ENCODE measurements at regions not wholly inside any gene's neighbourhood (a gene's known extent, or its start where the extent isn't known, plus 50 kb on each side); places are given as distances from the start of the nearest gene placed in this dataset.
"Not testable (repeated sequence)": the region's sequence is repeated elsewhere in the genome, so short reads cannot be mapped to it uniquely, and the experiment has no call there.

- H4K20me1 ChIP-seq (ENCODE audit: insufficient read depth) = no peaks in the 10 kb centered on the region
- H3K79me2 ChIP-seq (ENCODE audit: insufficient read depth, low read length) = no peaks in the 10 kb centered on the region
- BruUV-seq (replicated peaks) = no TSS peak
- no peak overlapping the region for H3K4me3 ChIP-seq (replicated peaks in 1 of 2; ENCODE audit: low read depth in 1 of 2, low read length in 2 of 2)
- no peak overlapping the region for H3K9ac ChIP-seq (ENCODE audit: low read length)
- TF ChIP-seq ELF1 (IDR thresholded peaks at IDR 0.05; ENCODE audit: borderline replicate concordance, low read depth) (no peak), SRF (IDR thresholded peaks at IDR 0.05; ENCODE audit: low read depth) (no peak), FOSL1 (IDR thresholded peaks at IDR 0.05; ENCODE audit: low read depth) (no peak), EGR1 (IDR thresholded peaks at IDR 0.05; ENCODE audit: low read depth) (no peak), YY1 (IDR thresholded peaks at IDR 0.05; ENCODE audit: extremely low read depth, insufficient replicate concordance, low read depth, low read length) (no peak), MAX (IDR thresholded peaks at IDR 0.05) (no peak), SP1 (IDR thresholded peaks at IDR 0.05; ENCODE audit: low read depth) (no peak), TCF7L2 (IDR thresholded peaks at IDR 0.05; ENCODE audit: borderline replicate concordance, extremely low read depth, insufficient read depth, insufficient read length) (no peak), ZBTB33 (IDR thresholded peaks at IDR 0.05; ENCODE audit: extremely low read depth, insufficient replicate concordance, low read length) (no peak), POLR2A (IDR thresholded peaks at IDR 0.05; ENCODE audit: borderline replicate concordance, extremely low read depth, insufficient read depth, insufficient read length) (no peak), ATF3 (IDR thresholded peaks at IDR 0.05) (no peak), EZH2phosphoT487 (IDR thresholded peaks at IDR 0.05; ENCODE audit: borderline replicate concordance) (no peak), CEBPB (IDR thresholded peaks at IDR 0.05; ENCODE audit: low read depth) (no peak), EZH2 (IDR thresholded peaks at IDR 0.05) (no peak), CBX3 (IDR thresholded peaks at IDR 0.05; ENCODE audit: low read depth) (no peak), JUND (IDR thresholded peaks at IDR 0.05) (no peak), ZFX (IDR thresholded peaks at IDR 0.05) (no peak)
- H3K27ac ChIP-seq (ENCODE audit: low read depth, low read length) = no peak overlapping the region
- no peaks in the 10 kb centered on the region for H3K9me2 ChIP-seq (ENCODE audit: insufficient read depth)
- H2AFZ ChIP-seq (ENCODE audit: low read depth, low read length, poor library complexity, severe bottlenecking) = no peak overlapping the region
- no peak for DNase-seq (ENCODE audit: low read depth, low spot score)
- intact Hi-C loops (cut with micrococcal nuclease) = no loop called here
- no peaks in the 10 kb centered on the region for H3K27me3 ChIP-seq (ENCODE audit: insufficient read depth, low read length)
- no peaks in the 10 kb centered on the region for H3K36me3 ChIP-seq (ENCODE audit: control insufficient read depth in 1 of 2, insufficient read depth in 2 of 2, low read length in 2 of 2)
- ChIA-PET CTCF (no interaction called here), RAD21 (ENCODE audit: low non-redundant PET in 1 of 2, low total read pairs in 2 of 2, uncharacterized antibody in 2 of 2, unreplicated experiment in 2 of 2) (no interaction called here), POLR2A (no interaction called here)
- no peaks in the 10 kb centered on the region for H3K4me1 ChIP-seq (ENCODE audit: control insufficient read depth in 1 of 2, insufficient read depth in 2 of 2, low read length in 2 of 2)
- no peaks in the 10 kb centered on the region for H3K9me3 ChIP-seq (ENCODE audit: control insufficient read depth in 1 of 2, insufficient read depth in 1 of 2, low read depth in 1 of 2, low read length in 2 of 2)
- ATAC-seq = no peak
- H3K4me2 ChIP-seq (ENCODE audit: low read length) = no peak overlapping the region
These were observed 1025.5 kb downstream of the RPA4 start for GRCh38 chrX:97909245-97909644.

GRCh38 chrX:97915390-97915789, 1031.7 kb downstream of the RPA4 start:
- not testable (repeated sequence) for BruUV-seq (replicated peaks)

More at GRCh38 chrX:97915390-97915789, 1031.7 kb downstream of the RPA4 start:
- H3K79me2 ChIP-seq (ENCODE audit: insufficient read depth, low read length); H3K4me1 ChIP-seq (ENCODE audit: control insufficient read depth in 1 of 2, insufficient read depth in 2 of 2, low read length in 2 of 2); RAD21 ChIA-PET (ENCODE audit: low non-redundant PET in 1 of 2, low total read pairs in 2 of 2, uncharacterized antibody in 2 of 2, unreplicated experiment in 2 of 2); H3K9me3 ChIP-seq (ENCODE audit: control insufficient read depth in 1 of 2, insufficient read depth in 1 of 2, low read depth in 1 of 2, low read length in 2 of 2); CTCF ChIA-PET; intact Hi-C loops (cut with micrococcal nuclease); DNase-seq (ENCODE audit: low read depth, low spot score); H3K36me3 ChIP-seq (ENCODE audit: control insufficient read depth in 1 of 2, insufficient read depth in 2 of 2, low read length in 2 of 2); H4K20me1 ChIP-seq (ENCODE audit: insufficient read depth); H3K27me3 ChIP-seq (ENCODE audit: insufficient read depth, low read length); H3K9me2 ChIP-seq (ENCODE audit: insufficient read depth); H3K27ac ChIP-seq (ENCODE audit: low read depth, low read length); H3K4me2 ChIP-seq (ENCODE audit: low read length); H3K4me3 ChIP-seq (replicated peaks in 1 of 2; ENCODE audit: low read depth in 1 of 2, low read length in 2 of 2); ATAC-seq; H3K9ac ChIP-seq (ENCODE audit: low read length); POLR2A ChIA-PET; H2AFZ ChIP-seq (ENCODE audit: low read depth, low read length, poor library complexity, severe bottlenecking): not testable (repeated sequence)

Data from HCT116 (cell line).